Epithelial cell of esophagus (primary cell): ENCODE measurements at regions not wholly inside any gene's neighbourhood (a gene's known extent, or its start where the extent isn't known, plus 50 kb on each side); places are given as distances from the start of the nearest gene placed in this dataset.

Experiments used
- DNase-seq: peaks from one replicate; pipeline ENCODE4 v3.0.0; 2010; ENCODE audit warnings: low read depth
- H3K4me3 ChIP-seq: 2 replicates; pipeline ENCODE4 v1.5.1; 2011; ENCODE audit warnings: mild to moderate bottlenecking, low read length, control low read depth
- CTCF ChIP-seq: IDR thresholded peaks from 2 replicates; pipeline ENCODE4 v1.5.1; 2011; ENCODE audit warnings: low read depth, mild to moderate bottlenecking, low read length, control low read depth, inconsistent platforms; ENCODE audit not compliant: insufficient read depth; ENCODE audit errors: missing control alignments

- no peak overlapping the region for H3K4me3 ChIP-seq
- peak; percentile 61 for DNase-seq
- TF ChIP-seq CTCF = no peak
These were observed 323.2 kb downstream of the CYP26B1 start for GRCh38 chr2:71824436-71824835.

GRCh38 chr2:71823526-71823925 is 324.1 kb downstream of the CYP26B1 start:
- H3K4me3 ChIP-seq = no peak overlapping the region
- DNase-seq = no peak
- no peak for TF ChIP-seq CTCF

- DNase-seq = no peak
- TF ChIP-seq CTCF = no peak
- no peak overlapping the region for H3K4me3 ChIP-seq
These were observed 325.2 kb downstream of the CYP26B1 start for GRCh38 chr2:71822463-71822862.

GRCh38 chr2:71821856-71822255 is 325.8 kb downstream of the CYP26B1 start:
- H3K4me3 ChIP-seq = no peak overlapping the region
- TF ChIP-seq CTCF = no peak
- DNase-seq = no peak

GRCh38 chr2:71816815-71817214 is 330.8 kb downstream of the CYP26B1 start:
- no peak overlapping the region for H3K4me3 ChIP-seq
- no peak for DNase-seq
- no peak for TF ChIP-seq CTCF

GRCh38 chr2:71815701-71816474 is 331.8 kb downstream of the CYP26B1 start:
- DNase-seq = no peak
- H3K4me3 ChIP-seq = no peak overlapping the region
- TF ChIP-seq CTCF = no peak

- no peak for DNase-seq
- no peak overlapping the region for H3K4me3 ChIP-seq
- no peak for TF ChIP-seq CTCF
These were observed 332.8 kb downstream of the CYP26B1 start for GRCh38 chr2:71814885-71815284.
